ENCODE measurements at regions not wholly inside any gene's neighbourhood (a gene's known extent, or its start where the extent isn't known, plus 50 kb on each side); places are given as distances from the start of the nearest gene placed in this dataset.

DNA sequence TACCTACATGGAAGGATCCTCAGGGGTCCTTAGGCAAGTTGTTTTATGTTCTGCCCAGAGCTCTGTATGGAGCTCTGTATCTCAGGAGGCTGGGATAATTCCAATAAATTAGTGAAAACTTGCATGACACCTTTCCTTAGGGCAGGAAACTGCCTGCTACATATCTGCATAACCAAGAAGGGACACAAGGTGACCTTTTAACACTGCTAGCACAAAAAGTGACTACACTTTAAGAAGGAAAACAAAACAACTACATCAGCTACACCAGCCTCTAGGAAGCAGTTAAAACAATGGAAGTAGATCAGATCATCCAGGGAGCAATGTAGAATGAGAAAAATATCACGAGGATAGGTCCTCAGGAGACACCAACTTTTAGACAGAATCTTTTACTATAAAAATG is 93.9 kb downstream of the TNFSF18 start:
- TF ChIP-seq, protein P1, sequence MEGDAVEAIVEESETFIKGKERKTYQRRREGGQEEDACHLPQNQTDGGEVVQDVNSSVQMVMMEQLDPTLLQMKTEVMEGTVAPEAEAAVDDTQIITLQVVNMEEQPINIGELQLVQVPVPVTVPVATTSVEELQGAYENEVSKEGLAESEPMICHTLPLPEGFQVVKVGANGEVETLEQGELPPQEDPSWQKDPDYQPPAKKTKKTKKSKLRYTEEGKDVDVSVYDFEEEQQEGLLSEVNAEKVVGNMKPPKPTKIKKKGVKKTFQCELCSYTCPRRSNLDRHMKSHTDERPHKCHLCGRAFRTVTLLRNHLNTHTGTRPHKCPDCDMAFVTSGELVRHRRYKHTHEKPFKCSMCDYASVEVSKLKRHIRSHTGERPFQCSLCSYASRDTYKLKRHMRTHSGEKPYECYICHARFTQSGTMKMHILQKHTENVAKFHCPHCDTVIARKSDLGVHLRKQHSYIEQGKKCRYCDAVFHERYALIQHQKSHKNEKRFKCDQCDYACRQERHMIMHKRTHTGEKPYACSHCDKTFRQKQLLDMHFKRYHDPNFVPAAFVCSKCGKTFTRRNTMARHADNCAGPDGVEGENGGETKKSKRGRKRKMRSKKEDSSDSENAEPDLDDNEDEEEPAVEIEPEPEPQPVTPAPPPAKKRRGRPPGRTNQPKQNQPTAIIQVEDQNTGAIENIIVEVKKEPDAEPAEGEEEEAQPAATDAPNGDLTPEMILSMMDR (optimal IDR thresholded peaks at IDR 0.05 in 1 of 3, IDR thresholded peaks at IDR 0.05 in 1 of 3, conservative IDR thresholded peaks at IDR 0.05 in 1 of 3; ENCODE audit: extremely low read depth in 1 of 3, insufficient read depth in 2 of 3, low read length in 3 of 3), result no peak
- no peak for TF ChIP-seq EZH2 (IDR thresholded peaks at IDR 0.05; ENCODE audit: low read length)
